ENCODE measurements at regions not wholly inside any gene's neighbourhood (a gene's known extent, or its start where the extent isn't known, plus 50 kb on each side); places are given as distances from the start of the nearest gene placed in this dataset.

DNA sequence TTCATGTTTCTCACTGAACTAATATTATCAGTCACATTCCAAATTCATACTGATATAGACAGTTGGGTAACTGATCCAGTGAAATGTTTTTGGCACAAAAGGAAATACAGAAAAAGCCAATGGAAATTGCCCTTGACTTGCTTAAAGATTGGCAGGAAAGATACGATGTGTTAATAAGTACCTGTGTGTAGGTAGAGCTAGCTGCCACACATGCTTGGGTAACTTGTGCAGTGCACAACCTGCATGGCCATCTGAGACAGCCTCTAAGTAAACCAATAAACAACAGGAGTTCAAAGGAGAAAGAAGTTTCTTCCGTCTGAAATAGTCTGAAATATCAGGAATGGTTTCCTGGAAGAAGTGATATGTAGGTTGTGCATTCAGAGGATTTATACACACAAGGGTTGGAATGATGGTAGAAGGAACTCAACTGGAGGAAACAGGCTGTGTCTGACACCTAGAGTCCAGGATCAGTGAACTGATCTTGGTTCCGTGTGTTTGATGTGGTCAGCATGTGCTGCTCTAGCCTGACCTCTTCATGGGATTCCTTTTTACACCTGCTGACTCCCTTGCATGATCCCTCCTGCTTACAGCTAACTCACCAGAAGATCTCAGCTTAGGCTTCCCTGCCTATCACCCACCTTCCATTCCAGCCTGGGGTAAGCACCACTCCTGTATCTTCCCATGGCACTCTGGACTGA, 81.4 kb upstream of the KRR1 start:
- no peak overlapping the region for H3K4me3 ChIP-seq (ENCODE audit: low read depth, low read length)
- H3K9ac ChIP-seq (ENCODE audit: low read length): no peak overlapping the region
- H3K27ac ChIP-seq (ENCODE audit: low read depth, low read length): no peak overlapping the region
- H3K9me3 ChIP-seq (ENCODE audit: control insufficient read depth, insufficient read depth, low read depth, low read length): 0 out of 2 replicates have a peak, but pooled peaks cover 4% of the 10 kb centered on the region
- no peaks in the 10 kb centered on the region for H3K27me3 ChIP-seq (ENCODE audit: control insufficient read depth, insufficient read depth, low read length)
- H3K4me1 ChIP-seq (ENCODE audit: control insufficient read depth, insufficient read depth, low read length): no peaks in the 10 kb centered on the region
- H3K36me3 ChIP-seq (ENCODE audit: control insufficient read depth, insufficient read depth, low read length): no peaks in the 10 kb centered on the region

DNA sequence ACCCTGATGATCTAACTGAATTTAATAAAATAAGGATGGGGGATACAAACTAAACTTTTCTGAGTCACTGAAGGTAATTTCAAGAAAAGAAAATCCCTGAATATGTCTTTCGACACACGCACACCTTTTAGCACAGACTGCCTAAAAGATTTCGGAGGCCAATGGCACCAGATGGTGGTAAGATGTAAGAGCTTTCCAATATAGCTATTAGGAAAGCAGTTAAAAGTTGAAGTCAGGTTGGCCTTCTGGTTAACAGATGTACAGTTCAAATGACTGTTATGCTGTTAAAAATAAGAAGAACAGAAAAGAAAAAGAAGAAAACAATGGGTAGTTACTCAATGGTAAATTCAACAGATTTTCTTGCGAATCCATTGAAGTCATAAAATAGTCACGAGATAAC, 80.7 kb upstream of the KRR1 start:
- Histone ChIP-seq H3K9ac (ENCODE audit: low read length) (no peak overlapping the region), H3K36me3 (ENCODE audit: control insufficient read depth, insufficient read depth, low read length) (no peaks in the 10 kb centered on the region), H3K9me3 (ENCODE audit: control insufficient read depth, insufficient read depth, low read depth, low read length) (0 out of 2 replicates have a peak, but pooled peaks cover 4% of the 10 kb centered on the region), H3K4me1 (ENCODE audit: control insufficient read depth, insufficient read depth, low read length) (no peaks in the 10 kb centered on the region), H3K27ac (ENCODE audit: low read depth, low read length) (no peak overlapping the region), H3K4me3 (ENCODE audit: low read depth, low read length) (no peak overlapping the region), H3K27me3 (ENCODE audit: control insufficient read depth, insufficient read depth, low read length) (no peaks in the 10 kb centered on the region)

DNA sequence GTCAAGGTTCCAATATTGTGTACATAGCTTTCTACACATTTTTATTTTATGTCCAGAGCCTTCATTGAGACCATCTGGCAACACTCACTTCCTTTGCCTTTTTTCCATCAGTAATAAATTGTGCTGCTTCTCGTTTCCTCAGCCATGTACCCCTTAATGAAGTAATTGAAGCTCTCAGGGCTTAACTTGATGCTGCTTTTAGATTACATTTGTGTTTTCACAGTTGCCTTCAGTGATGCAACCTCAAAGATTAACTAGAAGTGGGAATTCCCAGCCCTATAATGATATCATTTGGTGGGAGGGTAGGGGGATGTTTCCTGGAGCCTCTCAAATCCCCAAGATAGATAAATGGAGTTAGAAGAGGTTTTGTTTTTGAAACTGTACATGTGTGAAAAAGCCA, 80.2 kb upstream of the KRR1 start:
- H3K9me3 ChIP-seq (ENCODE audit: control insufficient read depth, insufficient read depth, low read depth, low read length): 0 out of 2 replicates have a peak, but pooled peaks cover 4% of the 10 kb centered on the region
- no peak overlapping the region for H3K4me3 ChIP-seq (ENCODE audit: low read depth, low read length)
- no peaks in the 10 kb centered on the region for H3K36me3 ChIP-seq (ENCODE audit: control insufficient read depth, insufficient read depth, low read length)
- no peak overlapping the region for H3K9ac ChIP-seq (ENCODE audit: low read length)
- H3K4me1 ChIP-seq (ENCODE audit: control insufficient read depth, insufficient read depth, low read length): no peaks in the 10 kb centered on the region
- H3K27ac ChIP-seq (ENCODE audit: low read depth, low read length): no peak overlapping the region
- H3K27me3 ChIP-seq (ENCODE audit: control insufficient read depth, insufficient read depth, low read length): no peaks in the 10 kb centered on the region

DNA sequence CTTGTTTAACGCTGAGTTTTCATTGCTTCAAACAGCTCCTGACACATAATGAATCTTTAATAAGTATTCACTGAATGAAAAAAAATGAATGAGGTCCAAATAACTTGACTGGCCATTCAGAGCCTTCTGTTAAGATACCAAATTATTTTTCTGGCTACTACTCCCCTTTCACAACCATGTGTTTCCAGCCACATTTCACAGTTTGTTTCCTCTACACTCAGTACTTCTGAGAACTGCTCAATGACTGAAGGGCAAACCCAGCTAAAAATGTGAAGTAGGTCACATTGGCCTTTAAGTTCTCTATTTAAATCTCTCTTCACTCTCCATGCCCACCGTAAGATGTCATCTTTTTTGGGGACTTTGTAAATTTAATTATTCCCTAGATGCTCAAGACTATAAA, 78.4 kb upstream of the KRR1 start:
- no peaks in the 10 kb centered on the region for H3K27me3 ChIP-seq (ENCODE audit: control insufficient read depth, insufficient read depth, low read length)
- H3K36me3 ChIP-seq (ENCODE audit: control insufficient read depth, insufficient read depth, low read length): no peaks in the 10 kb centered on the region
- H3K4me3 ChIP-seq (ENCODE audit: low read depth, low read length): no peak overlapping the region
- H3K9ac ChIP-seq (ENCODE audit: low read length): no peak overlapping the region
- H3K4me1 ChIP-seq (ENCODE audit: control insufficient read depth, insufficient read depth, low read length): no peaks in the 10 kb centered on the region
- 0 out of 2 replicates have a peak, but pooled peaks cover 1% of the 10 kb centered on the region for H3K9me3 ChIP-seq (ENCODE audit: control insufficient read depth, insufficient read depth, low read depth, low read length)
- no peak overlapping the region for H3K27ac ChIP-seq (ENCODE audit: low read depth, low read length)

DNA sequence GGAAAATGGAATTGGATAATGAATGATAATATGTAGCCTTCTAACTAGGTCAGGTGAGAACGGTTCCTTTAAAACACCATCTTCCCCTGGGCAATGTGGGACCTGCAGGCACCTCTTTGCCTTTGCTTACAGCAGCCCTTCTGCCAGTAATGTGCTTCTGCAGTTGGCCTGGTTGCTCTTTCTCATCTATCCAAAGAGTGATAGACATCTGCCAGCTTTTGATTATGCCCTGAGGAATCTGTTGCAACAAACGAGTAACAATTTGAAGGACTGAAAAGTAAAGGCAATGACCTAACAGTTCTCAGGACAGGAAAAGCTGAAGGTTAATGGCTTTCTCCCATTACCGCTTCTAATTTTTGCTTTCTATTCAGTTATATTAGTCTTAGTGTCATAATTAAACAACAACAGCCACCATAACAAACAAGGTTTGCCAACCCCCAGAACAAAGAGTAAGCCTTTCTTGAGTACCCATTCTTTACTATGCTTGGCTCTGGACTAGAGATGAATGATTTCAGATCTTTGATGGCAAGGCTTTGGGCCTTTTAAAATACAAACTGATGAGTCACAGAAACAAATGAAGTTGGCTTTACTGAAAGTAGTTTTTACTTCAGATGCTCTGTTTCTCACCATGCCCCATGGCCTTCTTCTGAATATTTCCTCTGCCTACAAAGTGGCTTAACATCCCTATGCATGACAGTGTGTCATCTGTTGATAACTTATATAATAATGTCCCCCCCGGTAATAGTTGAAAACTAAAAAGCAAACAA, 76.1 kb upstream of the KRR1 start:
- no peaks in the 10 kb centered on the region for H3K9me3 ChIP-seq (ENCODE audit: control insufficient read depth, insufficient read depth, low read depth, low read length)
- no peak overlapping the region for H3K9ac ChIP-seq (ENCODE audit: low read length)
- no peaks in the 10 kb centered on the region for H3K27me3 ChIP-seq (ENCODE audit: control insufficient read depth, insufficient read depth, low read length)
- no peaks in the 10 kb centered on the region for H3K36me3 ChIP-seq (ENCODE audit: control insufficient read depth, insufficient read depth, low read length)
- H3K4me1 ChIP-seq (ENCODE audit: control insufficient read depth, insufficient read depth, low read length): no peaks in the 10 kb centered on the region
- no peak overlapping the region for H3K4me3 ChIP-seq (ENCODE audit: low read depth, low read length)
- no peak overlapping the region for H3K27ac ChIP-seq (ENCODE audit: low read depth, low read length)

GRCh38 chr12:75585330-75585729, 73.9 kb upstream of the KRR1 start:
- Histone ChIP-seq H3K27ac (ENCODE audit: low read depth, low read length) (no peak overlapping the region), H3K4me1 (ENCODE audit: control insufficient read depth, insufficient read depth, low read length) (no peaks in the 10 kb centered on the region), H3K27me3 (ENCODE audit: control insufficient read depth, insufficient read depth, low read length) (no peaks in the 10 kb centered on the region), H3K9me3 (ENCODE audit: control insufficient read depth, insufficient read depth, low read depth, low read length) (no peaks in the 10 kb centered on the region), H3K4me3 (ENCODE audit: low read depth, low read length) (no peak overlapping the region), H3K36me3 (ENCODE audit: control insufficient read depth, insufficient read depth, low read length) (no peaks in the 10 kb centered on the region), H3K9ac (ENCODE audit: low read length) (no peak overlapping the region)

GRCh38 chr12:75583355-75583754, 71.9 kb upstream of the KRR1 start:
- no peak overlapping the region for H3K4me3 ChIP-seq (ENCODE audit: low read depth, low read length)
- H3K27me3 ChIP-seq (ENCODE audit: control insufficient read depth, insufficient read depth, low read length): no peaks in the 10 kb centered on the region
- H3K36me3 ChIP-seq (ENCODE audit: control insufficient read depth, insufficient read depth, low read length): no peaks in the 10 kb centered on the region
- H3K9ac ChIP-seq (ENCODE audit: low read length): no peak overlapping the region
- no peaks in the 10 kb centered on the region for H3K9me3 ChIP-seq (ENCODE audit: control insufficient read depth, insufficient read depth, low read depth, low read length)
- no peak overlapping the region for H3K27ac ChIP-seq (ENCODE audit: low read depth, low read length)
- H3K4me1 ChIP-seq (ENCODE audit: control insufficient read depth, insufficient read depth, low read length): no peaks in the 10 kb centered on the region

- Histone ChIP-seq H3K27me3 (ENCODE audit: control insufficient read depth, insufficient read depth, low read length) (no peaks in the 10 kb centered on the region), H3K36me3 (ENCODE audit: control insufficient read depth, insufficient read depth, low read length) (no peaks in the 10 kb centered on the region), H3K4me3 (ENCODE audit: low read depth, low read length) (no peak overlapping the region), H3K9me3 (ENCODE audit: control insufficient read depth, insufficient read depth, low read depth, low read length) (no peaks in the 10 kb centered on the region), H3K4me1 (ENCODE audit: control insufficient read depth, insufficient read depth, low read length) (no peaks in the 10 kb centered on the region), H3K27ac (ENCODE audit: low read depth, low read length) (no peak overlapping the region), H3K9ac (ENCODE audit: low read length) (no peak overlapping the region)
Measured at GRCh38 chr12:75581515-75581914, 70.1 kb upstream of the KRR1 start.

- Histone ChIP-seq H3K27ac (ENCODE audit: low read depth, low read length) (no peak overlapping the region), H3K9ac (ENCODE audit: low read length) (no peak overlapping the region), H3K36me3 (ENCODE audit: control insufficient read depth, insufficient read depth, low read length) (no peaks in the 10 kb centered on the region), H3K27me3 (ENCODE audit: control insufficient read depth, insufficient read depth, low read length) (no peaks in the 10 kb centered on the region), H3K9me3 (ENCODE audit: control insufficient read depth, insufficient read depth, low read depth, low read length) (no peaks in the 10 kb centered on the region), H3K4me3 (ENCODE audit: low read depth, low read length) (no peak overlapping the region), H3K4me1 (ENCODE audit: control insufficient read depth, insufficient read depth, low read length) (no peaks in the 10 kb centered on the region)
Measured at GRCh38 chr12:75579552-75579951, 68.1 kb upstream of the KRR1 start.

- Histone ChIP-seq H3K36me3 (ENCODE audit: control insufficient read depth, insufficient read depth, low read length) (no peaks in the 10 kb centered on the region), H3K4me3 (ENCODE audit: low read depth, low read length) (no peak overlapping the region), H3K27ac (ENCODE audit: low read depth, low read length) (no peak overlapping the region), H3K27me3 (ENCODE audit: control insufficient read depth, insufficient read depth, low read length) (no peaks in the 10 kb centered on the region), H3K9me3 (ENCODE audit: control insufficient read depth, insufficient read depth, low read depth, low read length) (no peaks in the 10 kb centered on the region), H3K4me1 (ENCODE audit: control insufficient read depth, insufficient read depth, low read length) (no peaks in the 10 kb centered on the region), H3K9ac (ENCODE audit: low read length) (no peak overlapping the region)
Measured at GRCh38 chr12:75578546-75578945, 67.1 kb upstream of the KRR1 start.

DNA sequence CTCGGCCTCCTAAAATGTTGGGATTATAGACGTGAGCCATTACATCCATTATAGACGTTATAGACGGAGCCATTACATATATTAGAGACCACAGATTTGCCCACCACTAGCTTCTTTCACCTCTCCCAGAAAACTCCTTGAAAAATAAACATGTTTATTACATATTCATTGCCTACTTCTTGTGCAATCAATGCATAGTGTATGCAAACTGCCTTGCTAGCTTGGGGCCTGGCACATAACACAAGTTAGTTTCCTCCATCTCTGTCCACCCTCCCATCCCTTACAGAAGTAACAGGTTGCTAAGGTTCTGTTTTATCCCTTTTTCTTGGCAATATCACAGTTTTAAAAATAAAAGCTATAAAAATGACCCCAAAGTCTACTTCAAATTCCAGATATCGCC, 66.4 kb upstream of the KRR1 start:
- H3K4me3 ChIP-seq (ENCODE audit: low read depth, low read length): no peak overlapping the region
- H3K9ac ChIP-seq (ENCODE audit: low read length): no peak overlapping the region
- no peaks in the 10 kb centered on the region for H3K27me3 ChIP-seq (ENCODE audit: control insufficient read depth, insufficient read depth, low read length)
- H3K4me1 ChIP-seq (ENCODE audit: control insufficient read depth, insufficient read depth, low read length): no peaks in the 10 kb centered on the region
- H3K9me3 ChIP-seq (ENCODE audit: control insufficient read depth, insufficient read depth, low read depth, low read length): no peaks in the 10 kb centered on the region
- H3K36me3 ChIP-seq (ENCODE audit: control insufficient read depth, insufficient read depth, low read length): no peaks in the 10 kb centered on the region
- H3K27ac ChIP-seq (ENCODE audit: low read depth, low read length): no peak overlapping the region
